ENCODE measurements at regions not wholly inside any gene's neighbourhood (a gene's known extent, or its start where the extent isn't known, plus 50 kb on each side); places are given as distances from the start of the nearest gene placed in this dataset.

GRCh38 chr9:26313108-26313507 lies 579.5 kb downstream of the CAAP1 start:
- no peak for DNase-seq (ENCODE audit: low read depth)

- DNase-seq (ENCODE audit: low read depth), result no peak
These were observed 581.1 kb downstream of the CAAP1 start for GRCh38 chr9:26311463-26311995.

- DNase-seq (ENCODE audit: low read depth), result no peak
These were observed 582.3 kb downstream of the CAAP1 start for GRCh38 chr9:26310294-26310693.

- DNase-seq (ENCODE audit: low read depth), result no peak
These were observed 584.3 kb downstream of the CAAP1 start for GRCh38 chr9:26308328-26308727.

- DNase-seq (ENCODE audit: low read depth), result no peak
These were observed 590.9 kb downstream of the CAAP1 start for GRCh38 chr9:26301659-26302058.

GRCh38 chr9:26301046-26301445 lies 591.6 kb downstream of the CAAP1 start:
- no peak for DNase-seq (ENCODE audit: low read depth)

- no peak for DNase-seq (ENCODE audit: low read depth)
These were observed 595.6 kb downstream of the CAAP1 start for GRCh38 chr9:26296910-26297572.

GRCh38 chr9:26292943-26293342 lies 599.7 kb downstream of the CAAP1 start:
- DNase-seq (ENCODE audit: low read depth), result no peak

- DNase-seq (ENCODE audit: low read depth), result no peak
These were observed 593.4 kb upstream of the TUSC1 start for GRCh38 chr9:26271495-26272122.

- DNase-seq (ENCODE audit: low read depth), result no peak
These were observed 588.0 kb upstream of the TUSC1 start for GRCh38 chr9:26266146-26266793.

GRCh38 chr9:26264709-26265601 lies 586.7 kb upstream of the TUSC1 start:
- DNase-seq (ENCODE audit: low read depth), result no peak

GRCh38 chr9:26263478-26263877 lies 585.2 kb upstream of the TUSC1 start:
- DNase-seq (ENCODE audit: low read depth), result no peak

GRCh38 chr9:26262421-26263107 lies 584.3 kb upstream of the TUSC1 start:
- DNase-seq (ENCODE audit: low read depth), result no peak

- DNase-seq (ENCODE audit: low read depth), result no peak
These were observed 583.5 kb upstream of the TUSC1 start for GRCh38 chr9:26261503-26262330.

GRCh38 chr9:26260238-26260637 lies 582.0 kb upstream of the TUSC1 start:
- no peak for DNase-seq (ENCODE audit: low read depth)

- no peak for DNase-seq (ENCODE audit: low read depth)
These were observed 569.6 kb upstream of the TUSC1 start for GRCh38 chr9:26247861-26248260.

- DNase-seq (ENCODE audit: low read depth), result no peak
These were observed 566.6 kb upstream of the TUSC1 start for GRCh38 chr9:26244661-26245451.

GRCh38 chr9:26243726-26244125 lies 565.5 kb upstream of the TUSC1 start:
- DNase-seq (ENCODE audit: low read depth), result no peak

GRCh38 chr9:26243029-26243697 lies 564.9 kb upstream of the TUSC1 start:
- DNase-seq (ENCODE audit: low read depth), result no peak

All from activated T-cell treated with anti-CD3 and anti-CD28 coated beads for 1 hour (primary cell).